SK-N-SH (cell line): ENCODE measurements at regions not wholly inside any gene's neighbourhood (a gene's known extent, or its start where the extent isn't known, plus 50 kb on each side); places are given as distances from the start of the nearest gene placed in this dataset.

Source experiments
- CTCF ChIA-PET: fragments of 300-600, 350-600 bp; formaldehyde crosslinking; extraction: SDS; loops from one replicate; lab custom pipeline; 2021; lab: Yijun Ruan, JAX
- POLR2A ChIA-PET: fragments of 350-600 bp; sonication (Branson Sonifier 250); formaldehyde crosslinking; extraction: SDS; loops from one replicate; lab custom pipeline; 2020; ENCODE audit warnings: antibody characterized with exemption, inconsistent platforms; lab: Yijun Ruan, JAX
- DNase-seq: peaks from one replicate; pipeline ENCODE4 v3.0.0; 2012
- H2AFZ ChIP-seq: fragments of 200-600 bp; sonication (generic); 2 replicates; pipeline ENCODE4 v1.8.1; 2016; ENCODE audit warnings: antibody characterized with exemption, mild to moderate bottlenecking, low read depth
- H3F3A ChIP-seq: fragments of 200-600 bp; sonication (generic); replicated peaks from 2 replicates; pipeline ENCODE3; 2016; ENCODE audit warnings: antibody characterized with exemption, mild to moderate bottlenecking; ENCODE audit not compliant: insufficient read depth
- H3K27ac ChIP-seq, 2 experiments: fragments of 200-500 bp in 1 of 2; fragments of 200-600 bp in 1 of 2; sonication (Bioruptor generic) in 1 of 2; sonication (generic), shearing (Covaris generic) in 1 of 2; 2 replicates each; pipeline versions ENCODE4 v1.5.1 to v1.6.1; 2014 to 2016; ENCODE audit warnings: low read depth in 2 of 2, inconsistent platforms in 1 of 2, low read length in 1 of 2, mild to moderate bottlenecking in 1 of 2, mixed read lengths in 1 of 2
- H3K27me3 ChIP-seq: fragments of 200-600 bp; sonication (generic), shearing (Covaris generic); 2 replicates; pipeline ENCODE4 v1.6.1; 2016; ENCODE audit warnings: mixed run types; ENCODE audit not compliant: insufficient read depth
- H3K36me3 ChIP-seq, 2 experiments: fragments of 200-500 bp in 1 of 2; fragments of 200-600 bp in 1 of 2; sonication (Bioruptor generic) in 1 of 2; sonication (generic) in 1 of 2; replicated peaks in 1 of 2; 2 replicates each; pipeline versions ENCODE3 to v1.5.1; 2014 to 2016; ENCODE audit warnings: low read length in 1 of 2, mild to moderate bottlenecking in 1 of 2; ENCODE audit not compliant: insufficient read depth in 2 of 2, control insufficient read depth in 1 of 2
- H3K4me1 ChIP-seq, 2 experiments: fragments of 200-500 bp in 1 of 2; fragments of 200-600 bp in 1 of 2; sonication (Bioruptor generic) in 1 of 2; sonication (generic), shearing (Covaris generic) in 1 of 2; 2 replicates each; pipeline versions ENCODE4 v1.5.1 to v1.6.1; 2014 to 2016; ENCODE audit warnings: low read depth in 1 of 2, low read length in 1 of 2, mixed run types in 1 of 2; ENCODE audit not compliant: insufficient read depth in 2 of 2, control insufficient read depth in 1 of 2
- H3K4me2 ChIP-seq: fragments of 200-600 bp; sonication (generic), shearing (Covaris generic); 2 replicates; pipeline ENCODE4 v1.6.1; 2017; ENCODE audit warnings: mixed run types
- H3K4me3 ChIP-seq, 2 experiments: fragments of 200-500 bp in 1 of 2; fragments of 200-600 bp in 1 of 2; sonication (Bioruptor generic) in 1 of 2; sonication (generic), shearing (Covaris generic) in 1 of 2; 2 replicates each; pipeline versions ENCODE4 v1.5.1 to v1.8.1; 2014 to 2016; ENCODE audit warnings: low read depth in 2 of 2, inconsistent platforms in 1 of 2, low read length in 1 of 2, mild to moderate bottlenecking in 1 of 2, mixed read lengths in 1 of 2, moderate library complexity in 1 of 2
- H3K79me2 ChIP-seq: fragments of 200-600 bp; sonication (generic); 2 replicates; pipeline ENCODE4 v1.8.1; 2017; ENCODE audit warnings: mild to moderate bottlenecking; ENCODE audit not compliant: insufficient read depth
- H3K9ac ChIP-seq: fragments of 200-600 bp; sonication (generic); 2 replicates; pipeline ENCODE4 v1.6.1; 2017; ENCODE audit warnings: mixed run types
- H3K9me2 ChIP-seq: fragments of 200-600 bp; sonication (generic); 2 replicates; pipeline ENCODE4 v1.6.1; 2017; ENCODE audit warnings: mixed run types
- H3K9me3 ChIP-seq: fragments of 200-600 bp; sonication (generic); 2 replicates; pipeline ENCODE4 v1.6.1; 2017; ENCODE audit warnings: mixed run types, mild to moderate bottlenecking, moderate library complexity
- H4K20me1 ChIP-seq: fragments of 200-600 bp; sonication (generic); 2 replicates; pipeline ENCODE4 v1.6.1; 2017; ENCODE audit warnings: mild to moderate bottlenecking, mixed run types; ENCODE audit not compliant: insufficient read depth
- ELF1 ChIP-seq: IDR thresholded peaks from 2 replicates; pipeline ENCODE4 v1.4.0; 2012
- EP300 ChIP-seq, 2 experiments: IDR thresholded peaks; 2 replicates each; pipeline versions ENCODE4 v1.4.0 to v1.6.1; 2012; ENCODE audit warnings: borderline replicate concordance in 1 of 2, low read depth in 1 of 2, low read length in 1 of 2
- EZH2phosphoT487 ChIP-seq: fragments of 200-600 bp; sonication (generic); IDR thresholded peaks from 2 replicates; pipeline ENCODE4 v1.6.1; 2017; ENCODE audit warnings: low read depth, mixed run types, mild to moderate bottlenecking, antibody characterized with exemption, moderate library complexity, borderline replicate concordance
- FOSL2 ChIP-seq: IDR thresholded peaks from 2 replicates; pipeline ENCODE4 v1.4.0; 2012; ENCODE audit warnings: low read depth, mild to moderate bottlenecking, moderate library complexity, borderline replicate concordance
- FOXJ3 ChIP-seq: sonication (generic); formaldehyde crosslinking; IDR thresholded peaks from 2 replicates; pipeline ENCODE4 v1.5.1; 2020; ENCODE audit warnings: mild to moderate bottlenecking, missing genetic modification reagents
- FOXM1 ChIP-seq: IDR thresholded peaks from 2 replicates; pipeline ENCODE4 v1.4.0; 2012; ENCODE audit warnings: low read depth, mild to moderate bottlenecking
- GABPA ChIP-seq: IDR thresholded peaks from 2 replicates; pipeline ENCODE4 v1.4.0; 2012; ENCODE audit warnings: low read depth, mild to moderate bottlenecking
- JUND ChIP-seq: IDR thresholded peaks from 2 replicates; pipeline ENCODE4 v1.4.0; 2012
- MEF2A ChIP-seq: IDR thresholded peaks from 2 replicates; pipeline ENCODE4 v1.4.0; 2012; ENCODE audit warnings: low read depth, borderline replicate concordance
- MXI1 ChIP-seq: IDR thresholded peaks from 2 replicates; pipeline ENCODE4 v1.6.1; 2012; ENCODE audit warnings: mild to moderate bottlenecking, low read depth, low read length, improper control_type of control experiment
- POLR2AphosphoS5 ChIP-seq: IDR thresholded peaks from 2 replicates; pipeline ENCODE4 v1.6.1; 2012; ENCODE audit warnings: low read depth, low read length
- REST ChIP-seq: IDR thresholded peaks from 2 replicates; pipeline ENCODE4 v1.6.1; 2012; ENCODE audit warnings: mild to moderate bottlenecking, low read depth, low read length, moderate library complexity
- RFX5 ChIP-seq: IDR thresholded peaks from 2 replicates; pipeline ENCODE4 v1.6.1; 2012; ENCODE audit warnings: mild to moderate bottlenecking, improper control_type of control experiment, low read length
- SIN3A ChIP-seq: IDR thresholded peaks from 2 replicates; pipeline ENCODE4 v1.6.1; 2012; ENCODE audit warnings: low read depth, mild to moderate bottlenecking, low read length, moderate library complexity, borderline replicate concordance
- SMC3 ChIP-seq: IDR thresholded peaks from 2 replicates; pipeline ENCODE4 v1.6.1; 2012; ENCODE audit warnings: low read depth, low read length, improper control_type of control experiment
- TAF1 ChIP-seq: IDR thresholded peaks from 2 replicates; pipeline ENCODE4 v1.6.1; 2012; ENCODE audit warnings: low read depth, mild to moderate bottlenecking, low read length, moderate library complexity, borderline replicate concordance
- TCF12 ChIP-seq: IDR thresholded peaks from 2 replicates; pipeline ENCODE4 v1.4.0; 2012
- TEAD4 ChIP-seq: IDR thresholded peaks from 2 replicates; pipeline ENCODE4 v1.4.0; 2012; ENCODE audit warnings: mild to moderate bottlenecking, borderline replicate concordance; ENCODE audit not compliant: insufficient read depth
- USF2 ChIP-seq: fragments of 150-350 bp; IDR thresholded peaks from 2 replicates; pipeline ENCODE4 v1.6.1; 2017; ENCODE audit warnings: antibody characterized with exemption, low read length, low read depth, borderline replicate concordance
- YY1 ChIP-seq: IDR thresholded peaks from 2 replicates; pipeline ENCODE4 v1.4.0; 2012; ENCODE audit warnings: low read depth, mild to moderate bottlenecking
- ZBTB33 ChIP-seq: IDR thresholded peaks from 2 replicates; pipeline ENCODE4 v1.4.0; 2012; ENCODE audit warnings: low read depth, borderline replicate concordance
- WGBS: methylation state at CpG from one replicate; pipeline ENCODE4 v1.1.6; 2017; ENCODE audit warnings: low lambda C conversion rate; 5-methylcytosine and 5-hydroxymethylcytosine counted together

- TF ChIP-seq ZBTB33 (no peak), ELF1 (no peak), RFX5 (no peak), EP300 (IDR thresholded peaks at IDR 0.05; ENCODE audit: borderline replicate concordance in 1 of 2, low read depth in 1 of 2, low read length in 1 of 2) (no peak)
These were observed 212.4 kb upstream of the ZBTB20 start (continued) for GRCh38 chr3:115359536-115359935.

GRCh38 chr3:115361806-115362205 lies 214.7 kb upstream of the ZBTB20 start:
- no peaks in the 10 kb centered on the region for H3K27me3 ChIP-seq
- CTCF ChIA-PET, result interaction anchor here (1.3 to 1.4 kb wide), 2 partner anchors 12 to 422 kb away, joined by 3 to 4 read pairs; no protein-coding TSS in a partner anchor
- H3K4me2 ChIP-seq, result no peak overlapping the region
- H3K79me2 ChIP-seq, result no peaks in the 10 kb centered on the region
- no peak for DNase-seq
- 94% methylated on average over 1 of the region's 1 CpG for WGBS
- no peaks in the 10 kb centered on the region; a peak in 1 of 4 replicates for H3K4me1 ChIP-seq
- H2AFZ ChIP-seq, result no peak overlapping the region
- no peak overlapping the region for H3K27ac ChIP-seq
- no peaks in the 10 kb centered on the region for H4K20me1 ChIP-seq
- TF ChIP-seq JUND (no peak), POLR2AphosphoS5 (no peak), FOXJ3 (CRISPR knock-in tag) (no peak), EZH2phosphoT487 (no peak), ELF1 (no peak), TEAD4 (no peak), YY1 (no peak), USF2 (no peak), GABPA (no peak), SIN3A (no peak), MEF2A (no peak), FOSL2 (no peak), FOXM1 (no peak), TCF12 (no peak), REST (no peak), SMC3 (no peak), TAF1 (no peak), MXI1 (no peak)
- TF ChIP-seq, all 33 proteins: peak for 0
- no peaks in the 10 kb centered on the region for H3F3A ChIP-seq
- H3K9me3 ChIP-seq, result no peaks in the 10 kb centered on the region
- no peaks in the 10 kb centered on the region for H3K36me3 ChIP-seq
- POLR2A ChIA-PET, result no interaction called here
- H3K4me3 ChIP-seq, result no peak overlapping the region
- no peaks in the 10 kb centered on the region for H3K9me2 ChIP-seq
- H3K9ac ChIP-seq, result no peak overlapping the region
